H1 (cell line): ENCODE measurements at regions not wholly inside any gene's neighbourhood (a gene's known extent, or its start where the extent isn't known, plus 50 kb on each side); places are given as distances from the start of the nearest gene placed in this dataset.

Experiments
- CTCF ChIA-PET: fragments of 300-600 bp; sonication (Branson Sonifier 250); formaldehyde crosslinking; loops from one replicate; lab custom pipeline; 2021; ENCODE audit not compliant: partially characterized antibody; lab: Charles Lee
- POLR2A ChIA-PET: fragments of 300-600 bp; sonication (Branson Sonifier 250); formaldehyde crosslinking; loops from one replicate; lab custom pipeline; 2021; ENCODE audit warnings: inconsistent platforms; ENCODE audit not compliant: partially characterized antibody; lab: Charles Lee
- DNase-seq, 2 experiments: peaks; one replicate each; pipeline versions ENCODE4 v3.0.0 to v3.0.0-alpha.2; 2010 to 2022; ENCODE audit warnings: low spot score in 2 of 2, low read depth in 1 of 2, mixed read lengths in 1 of 2
- FAIRE-seq: peaks from 2 replicates; lab custom pipeline; 2011; peaks lifted over from hg19 to GRCh38; lab: Jason Lieb, UNC
- H2AFZ ChIP-seq: 2 replicates; pipeline ENCODE4 v1.8.1; 2012; ENCODE audit warnings: low read length, inconsistent platforms
- H2AK5ac ChIP-seq: 2 replicates; pipeline ENCODE4 v1.6.1; 2013; ENCODE audit warnings: low read depth, low read length
- H2BK120ac ChIP-seq: replicated peaks from 2 replicates; pipeline ENCODE3; 2013; ENCODE audit warnings: low read depth, low read length, inconsistent platforms
- H2BK12ac ChIP-seq: 2 replicates; pipeline ENCODE4 v1.6.1; 2013; ENCODE audit warnings: low read depth, low read length
- H2BK15ac ChIP-seq: 2 replicates; pipeline ENCODE4 v1.6.1; 2013; ENCODE audit warnings: low read length
- H2BK20ac ChIP-seq: 2 replicates; pipeline ENCODE4 v1.6.1; 2013; ENCODE audit warnings: low read length
- H2BK5ac ChIP-seq: 2 replicates; pipeline ENCODE4 v1.6.1; 2013; ENCODE audit warnings: low read depth, low read length
- H3K14ac ChIP-seq: 2 replicates; pipeline ENCODE4 v1.6.1; 2013; ENCODE audit warnings: inconsistent platforms; ENCODE audit not compliant: insufficient read length
- H3K18ac ChIP-seq: 2 replicates; pipeline ENCODE4 v1.6.1; 2013; ENCODE audit warnings: low read length; ENCODE audit errors: extremely low read depth
- H3K23ac ChIP-seq: 2 replicates; pipeline ENCODE4 v1.6.1; 2013; ENCODE audit warnings: inconsistent platforms; ENCODE audit not compliant: insufficient read length
- H3K23me2 ChIP-seq: 2 replicates; pipeline ENCODE4 v1.6.1; 2013; ENCODE audit warnings: low read depth, low read length
- H3K27ac ChIP-seq: 2 replicates; pipeline ENCODE4 v1.6.1; 2011; ENCODE audit warnings: low read depth, low read length, inconsistent platforms
- H3K27me3 ChIP-seq, 4 experiments: replicated peaks in 1 of 4; 1 replicate in 1 of 4; 2 replicates in 3 of 4; pipeline versions ENCODE4 v1.6.1 to v1.8.1; 2011 to 2013; ENCODE audit warnings: low read length in 3 of 4, mild to moderate bottlenecking in 3 of 4, inconsistent platforms in 2 of 4, mixed read lengths in 2 of 4, moderate library complexity in 1 of 4; ENCODE audit not compliant: control insufficient read depth in 3 of 4, insufficient read depth in 3 of 4; ENCODE audit errors: extremely low read depth in 1 of 4
- H3K36me3 ChIP-seq, 4 experiments: 2 replicates each; pipeline versions ENCODE4 v1.6.1 to v1.8.1; 2011 to 2013; ENCODE audit warnings: mild to moderate bottlenecking in 4 of 4, low read length in 3 of 4, moderate library complexity in 2 of 4, control low read depth in 1 of 4, inconsistent platforms in 1 of 4; ENCODE audit not compliant: insufficient read depth in 4 of 4, control insufficient read depth in 2 of 4
- H3K4ac ChIP-seq: replicated peaks from 2 replicates; pipeline ENCODE3; 2013; ENCODE audit warnings: low read length, low read depth, mixed read lengths, inconsistent platforms; ENCODE audit not compliant: insufficient read length
- H3K4me1 ChIP-seq, 4 experiments: replicated peaks in 1 of 4; 1 replicate in 1 of 4; 2 replicates in 3 of 4; pipeline versions ENCODE4 v1.6.1 to v1.8.1; 2011 to 2013; ENCODE audit warnings: low read length in 3 of 4, inconsistent platforms in 2 of 4, mixed read lengths in 1 of 4; ENCODE audit not compliant: insufficient read depth in 4 of 4, control insufficient read depth in 3 of 4
- H3K4me2 ChIP-seq, 2 experiments: 2 replicates each; pipeline versions ENCODE4 v1.6.1 to v1.8.1; 2011 to 2013; ENCODE audit warnings: low read depth in 2 of 2, low read length in 2 of 2, control low read depth in 1 of 2, inconsistent platforms in 1 of 2, mild to moderate bottlenecking in 1 of 2; ENCODE audit not compliant: insufficient read depth in 1 of 2
- H3K4me3 ChIP-seq, 4 experiments: fragments of 200-600, 300-600 bp in 1 of 4; sonication (generic), shearing (Covaris generic), sonication (Bioruptor Twin) in 1 of 4; 2 replicates each; pipeline versions ENCODE4 v1.5.1 to v1.8.1; 2011 to 2016; ENCODE audit warnings: low read length in 4 of 4, low read depth in 3 of 4, control low read depth in 2 of 4, inconsistent platforms in 2 of 4, mild to moderate bottlenecking in 2 of 4, mixed read lengths in 1 of 4, moderate library complexity in 1 of 4; ENCODE audit not compliant: insufficient read depth in 2 of 4; ENCODE audit errors: extremely low read depth in 1 of 4
- H3K56ac ChIP-seq: replicated peaks from 2 replicates; pipeline ENCODE3; 2013; ENCODE audit warnings: low read depth, mild to moderate bottlenecking, mixed read lengths, low read length, inconsistent platforms; ENCODE audit not compliant: insufficient read length
- H3K79me1 ChIP-seq: 2 replicates; pipeline ENCODE4 v1.6.1; 2013; ENCODE audit warnings: low read depth, low read length, control low read depth
- H3K79me2 ChIP-seq, 2 experiments: 2 replicates each; pipeline versions ENCODE4 v1.6.1 to v1.8.1; 2012 to 2013; ENCODE audit warnings: low read length in 2 of 2, mild to moderate bottlenecking in 2 of 2, inconsistent platforms in 1 of 2; ENCODE audit not compliant: insufficient read depth in 2 of 2, control insufficient read depth in 1 of 2
- H3K9ac ChIP-seq, 4 experiments: replicated peaks in 1 of 4; 1 replicate in 1 of 4; 2 replicates in 3 of 4; pipeline versions ENCODE4 v1.6.1 to v1.8.1; 2011 to 2013; ENCODE audit warnings: low read depth in 3 of 4, low read length in 3 of 4, control low read depth in 2 of 4, mild to moderate bottlenecking in 2 of 4, moderate library complexity in 2 of 4, inconsistent platforms in 1 of 4; ENCODE audit errors: extremely low read depth in 1 of 4
- H3K9me3 ChIP-seq, 2 experiments: 2 replicates each; pipeline versions ENCODE4 v1.6.1 to v1.8.1; 2012 to 2013; ENCODE audit warnings: mild to moderate bottlenecking in 2 of 2, moderate library complexity in 2 of 2, control low read depth in 1 of 2, inconsistent platforms in 1 of 2, low read depth in 1 of 2, low read length in 1 of 2, mixed read lengths in 1 of 2; ENCODE audit not compliant: insufficient read depth in 2 of 2
- H4K20me1 ChIP-seq, 2 experiments: replicated peaks in 1 of 2; 2 replicates each; pipeline versions ENCODE3 to v1.8.1; 2011 to 2013; ENCODE audit warnings: inconsistent platforms in 2 of 2, low read length in 2 of 2, mild to moderate bottlenecking in 1 of 2; ENCODE audit not compliant: insufficient read depth in 2 of 2, control insufficient read depth in 1 of 2
- H4K5ac ChIP-seq: 2 replicates; pipeline ENCODE4 v1.6.1; 2013; ENCODE audit warnings: low read length, low read depth, mixed read lengths, inconsistent platforms; ENCODE audit not compliant: insufficient read length
- H4K8ac ChIP-seq: 2 replicates; pipeline ENCODE4 v1.8.0; 2013; ENCODE audit warnings: mild to moderate bottlenecking, moderate library complexity, low read length, inconsistent platforms; ENCODE audit not compliant: insufficient read depth; ENCODE audit errors: extremely low read depth
- H4K91ac ChIP-seq: replicated peaks from 2 replicates; pipeline ENCODE3; 2013; ENCODE audit warnings: low read length, mixed read lengths, inconsistent platforms; ENCODE audit not compliant: insufficient read length
- E2F6 ChIP-seq: IDR thresholded peaks from 2 replicates; pipeline ENCODE4 v1.6.1; 2012; ENCODE audit warnings: inconsistent platforms
- FOSL1 ChIP-seq: IDR thresholded peaks from 2 replicates; pipeline ENCODE4 v1.6.1; 2011; ENCODE audit warnings: mild to moderate bottlenecking, low read depth, low read length, moderate library complexity; ENCODE audit not compliant: insufficient read depth
- RNF2 ChIP-seq: fragments of 200-900, 300-1000 bp; sonication (generic); IDR thresholded peaks from 2 replicates; pipeline ENCODE4 v1.7.1; 2016; ENCODE audit warnings: borderline replicate concordance, low read depth, mild to moderate bottlenecking, antibody characterized with exemption, low read length; ENCODE audit not compliant: poor library complexity, severe bottlenecking; ENCODE audit errors: missing control alignments
- RXRA ChIP-seq: IDR thresholded peaks from 2 replicates; pipeline ENCODE4 v1.6.1; 2011; ENCODE audit warnings: low read depth, mild to moderate bottlenecking, low read length, moderate library complexity; ENCODE audit not compliant: insufficient read depth
- SAP30 ChIP-seq: fragments of 300-600 bp; sonication (generic); IDR thresholded peaks from 2 replicates; pipeline ENCODE4 v1.7.1; 2012; ENCODE audit warnings: low read length, moderate library complexity, mild to moderate bottlenecking, inconsistent platforms; ENCODE audit not compliant: insufficient read depth, insufficient replicate concordance
- SIN3A ChIP-seq, 2 experiments: IDR thresholded peaks in 1 of 2; conservative IDR thresholded peaks in 1 of 2; 2 replicates each; pipeline ENCODE4 v1.6.1; 2011 to 2012; ENCODE audit warnings: low read length in 2 of 2, improper control_type of control experiment in 1 of 2, low read depth in 1 of 2, mild to moderate bottlenecking in 1 of 2
- SP1 ChIP-seq: IDR thresholded peaks from 2 replicates; pipeline ENCODE4 v1.6.1; 2011; ENCODE audit warnings: low read depth, low read length
- TBP ChIP-seq: IDR thresholded peaks from 2 replicates; pipeline ENCODE4 v1.6.1; 2011; ENCODE audit warnings: low read depth, low read length, improper control_type of control experiment
- USF2 ChIP-seq: IDR thresholded peaks from 2 replicates; pipeline ENCODE4 v1.6.1; 2011; ENCODE audit warnings: low read length, improper control_type of control experiment
- YY1 ChIP-seq: IDR thresholded peaks from 2 replicates; pipeline ENCODE4 v1.6.1; 2011; ENCODE audit warnings: low read depth, mild to moderate bottlenecking, low read length

GRCh38 chr5:103793595-103794182 is 231.1 kb upstream of the NUDT12 start:
- ChIA-PET CTCF (interaction anchor here (0.6 to 1.8 kb wide), 3 partner anchors 15 to 303 kb away, joined by 3 to 4 read pairs (median 4); no protein-coding TSS in a partner anchor), POLR2A (no interaction called here)
- no peak overlapping the region for H3K9ac ChIP-seq
- no peak overlapping the region for H3K18ac ChIP-seq
- no peak overlapping the region for H3K4me3 ChIP-seq
- no peak overlapping the region for H4K5ac ChIP-seq
- H3K4ac ChIP-seq = no peak overlapping the region
- peaks cover 17 to 27% of the 10 kb centered on the region in 2 experiments for H3K9me3 ChIP-seq
- no peak overlapping the region for H2BK20ac ChIP-seq
- no peaks in the 10 kb centered on the region for H3K79me2 ChIP-seq
- no peak overlapping the region for H3K23ac ChIP-seq
- no peaks in the 10 kb centered on the region for H3K4me1 ChIP-seq
- no peak overlapping the region for H3K14ac ChIP-seq
- H3K27me3 ChIP-seq = no peaks in the 10 kb centered on the region
- no peak overlapping the region for H4K8ac ChIP-seq
- no peaks in the 10 kb centered on the region for H3K23me2 ChIP-seq
- no peaks in the 10 kb centered on the region for H3K79me1 ChIP-seq
- no peak overlapping the region for H3K4me2 ChIP-seq
- H2AFZ ChIP-seq = no peak overlapping the region
- DNase-seq (no peak), FAIRE-seq (no peak)
- no peak overlapping the region for H2BK5ac ChIP-seq
- H2BK15ac ChIP-seq = no peak overlapping the region
- no peak overlapping the region for H2BK12ac ChIP-seq
- no peaks in the 10 kb centered on the region for H4K20me1 ChIP-seq
- H4K91ac ChIP-seq = no peak overlapping the region
- no peak overlapping the region for H2BK120ac ChIP-seq
- no peak overlapping the region for H3K56ac ChIP-seq
- no peak overlapping the region for H2AK5ac ChIP-seq
- no peaks in the 10 kb centered on the region; a peak in 1 of 8 replicates for H3K36me3 ChIP-seq
- no peak overlapping the region for H3K27ac ChIP-seq
- TF ChIP-seq USF2 (no peak), RNF2 (no peak), RXRA (no peak), E2F6 (no peak), FOSL1 (no peak), SP1 (no peak), SAP30 (no peak), SIN3A (conservative IDR thresholded peaks at IDR 0.05 in 1 of 2, IDR thresholded peaks at IDR 0.05 in 1 of 2; ENCODE audit: low read depth in 1 of 2, low read length in 2 of 2) (no peak), YY1 (no peak), TBP (no peak)
